GM21367 (cell line): ENCODE measurements at regions not wholly inside any gene's neighbourhood (a gene's known extent, or its start where the extent isn't known, plus 50 kb on each side); places are given as distances from the start of the nearest gene placed in this dataset.
"Not testable (repeated sequence)": the region's sequence is repeated elsewhere in the genome, so short reads cannot be mapped to it uniquely, and the experiment has no call there.

Source experiments
- ATAC-seq: cut with Tn5 transposase; IDR thresholded peaks from one replicate; pipeline ENCODE4 v1.9.1; 2021; ENCODE audit not compliant: unreplicated experiment

DNA sequence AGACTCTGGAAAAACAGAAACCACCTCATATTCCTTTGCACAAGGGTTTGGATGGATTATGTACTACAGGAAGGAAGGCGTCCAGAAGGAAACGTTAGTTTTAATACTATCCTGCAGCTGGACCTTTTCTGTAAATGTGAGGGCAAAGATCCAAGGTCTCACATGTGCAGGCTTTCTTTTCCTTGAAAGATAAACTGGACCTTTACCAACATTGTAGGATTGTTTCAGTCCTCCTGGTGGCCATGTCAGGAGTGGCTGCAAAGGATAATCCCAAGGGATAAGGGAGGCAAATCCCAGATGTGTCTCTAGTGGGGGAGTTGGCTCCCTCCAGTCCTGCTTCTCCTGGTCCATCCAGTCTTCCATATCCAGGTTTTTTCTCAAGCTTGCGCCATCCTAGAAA, 397.5 kb downstream of the HTR1A start:
- ATAC-seq = no peak

DNA sequence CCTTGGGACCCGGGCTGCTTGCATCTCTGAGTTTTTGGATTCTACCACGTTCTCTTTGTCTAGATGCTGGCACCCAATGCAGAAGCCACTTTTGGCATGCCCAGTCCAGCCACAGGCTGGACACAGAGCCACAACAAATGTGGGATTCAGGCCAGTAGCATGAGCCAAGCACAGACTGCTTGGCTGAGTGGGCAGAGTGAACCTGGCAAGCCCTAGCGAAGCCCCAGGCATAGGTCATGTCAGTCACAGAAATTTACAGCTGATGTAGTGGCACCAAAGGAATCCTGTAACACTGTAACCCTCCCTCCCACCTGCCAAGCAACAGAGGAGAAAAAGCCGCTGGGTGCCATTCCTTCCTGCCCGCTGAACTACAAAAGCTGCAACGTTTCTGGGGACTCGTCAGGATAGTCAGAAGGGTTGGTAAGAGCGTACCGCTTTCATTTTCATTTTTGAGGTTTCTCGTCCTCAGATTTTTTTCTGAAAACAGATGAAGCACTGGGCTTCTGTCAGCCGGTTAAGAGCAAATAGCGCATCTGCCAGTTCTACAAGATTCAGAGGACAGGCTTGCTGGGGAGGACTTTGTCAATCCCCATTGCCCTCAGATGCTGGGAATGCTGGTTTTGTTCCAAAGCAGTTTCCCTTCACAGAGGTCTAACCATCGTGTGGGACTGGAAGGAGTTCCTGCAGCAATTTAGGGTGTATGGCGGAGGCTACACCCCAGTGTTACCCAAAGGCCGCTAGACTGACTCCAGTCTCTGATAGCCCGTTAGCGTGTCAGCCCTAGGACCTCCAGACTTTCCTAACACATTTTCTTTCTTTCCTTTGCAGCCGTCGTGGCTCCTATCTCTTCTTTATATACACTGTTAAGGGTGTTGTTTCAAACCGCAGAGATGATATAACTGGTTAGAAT, 399.0 kb downstream of the HTR1A start:
- ATAC-seq = no peak

DNA sequence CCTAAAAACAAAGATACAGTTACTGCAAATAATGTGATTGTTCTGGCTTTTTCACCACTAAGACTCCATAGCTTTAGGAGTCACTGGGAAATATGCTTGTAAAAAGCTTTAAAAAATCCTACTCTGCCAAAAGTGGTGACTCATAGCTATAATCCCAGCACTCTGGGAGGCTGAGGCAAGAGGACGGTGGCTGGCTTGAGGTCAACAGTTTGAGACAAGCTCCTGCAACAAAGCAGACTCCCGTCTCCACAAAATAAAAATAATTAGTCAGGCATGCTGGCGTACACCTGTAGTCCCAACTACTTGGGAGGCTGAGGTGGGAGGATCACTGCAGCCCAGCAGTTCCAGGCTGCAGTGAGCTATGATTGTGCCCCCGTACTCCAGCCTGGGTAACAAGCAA, 406.4 kb downstream of the HTR1A start:
- ATAC-seq = no peak

DNA sequence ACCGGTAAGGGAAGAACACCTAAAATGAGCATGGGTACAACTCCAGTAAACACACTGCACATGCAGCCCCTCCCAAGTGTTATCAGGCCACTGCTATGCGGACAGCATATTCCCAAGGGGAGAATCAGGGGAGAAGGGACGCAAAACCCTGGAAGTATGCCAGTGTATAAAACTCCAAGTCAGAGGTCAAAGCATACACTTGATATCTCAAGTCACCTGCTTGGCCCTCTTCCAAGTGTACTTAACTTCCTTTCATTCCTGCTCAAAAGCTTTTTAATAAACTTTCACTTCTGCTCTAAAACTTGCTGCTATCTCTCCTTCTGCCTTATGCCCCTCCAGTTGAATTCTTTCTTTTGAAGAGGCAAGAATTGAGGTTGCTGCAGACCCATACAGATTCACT, 408.1 kb downstream of the HTR1A start:
- no peak for ATAC-seq

DNA sequence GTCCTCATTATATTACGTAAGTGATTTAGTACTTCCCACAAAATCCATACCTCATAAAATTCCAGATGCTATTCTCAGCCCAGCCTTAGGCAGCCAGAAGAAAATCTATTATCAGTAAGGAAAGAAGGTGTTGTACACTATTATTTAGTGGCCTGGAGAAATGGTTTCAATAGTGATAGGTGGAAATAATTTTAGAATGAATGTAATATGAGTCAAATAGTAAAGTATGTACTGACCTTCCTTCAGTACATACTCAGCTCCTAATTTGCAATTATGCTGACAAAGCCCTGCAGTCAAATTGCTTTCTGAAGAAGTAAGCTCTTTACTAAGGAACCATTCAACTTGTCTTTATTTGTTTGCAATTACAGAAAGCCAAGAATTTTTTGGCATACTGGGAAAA, 409.2 kb downstream of the HTR1A start:
- no peak for ATAC-seq

DNA sequence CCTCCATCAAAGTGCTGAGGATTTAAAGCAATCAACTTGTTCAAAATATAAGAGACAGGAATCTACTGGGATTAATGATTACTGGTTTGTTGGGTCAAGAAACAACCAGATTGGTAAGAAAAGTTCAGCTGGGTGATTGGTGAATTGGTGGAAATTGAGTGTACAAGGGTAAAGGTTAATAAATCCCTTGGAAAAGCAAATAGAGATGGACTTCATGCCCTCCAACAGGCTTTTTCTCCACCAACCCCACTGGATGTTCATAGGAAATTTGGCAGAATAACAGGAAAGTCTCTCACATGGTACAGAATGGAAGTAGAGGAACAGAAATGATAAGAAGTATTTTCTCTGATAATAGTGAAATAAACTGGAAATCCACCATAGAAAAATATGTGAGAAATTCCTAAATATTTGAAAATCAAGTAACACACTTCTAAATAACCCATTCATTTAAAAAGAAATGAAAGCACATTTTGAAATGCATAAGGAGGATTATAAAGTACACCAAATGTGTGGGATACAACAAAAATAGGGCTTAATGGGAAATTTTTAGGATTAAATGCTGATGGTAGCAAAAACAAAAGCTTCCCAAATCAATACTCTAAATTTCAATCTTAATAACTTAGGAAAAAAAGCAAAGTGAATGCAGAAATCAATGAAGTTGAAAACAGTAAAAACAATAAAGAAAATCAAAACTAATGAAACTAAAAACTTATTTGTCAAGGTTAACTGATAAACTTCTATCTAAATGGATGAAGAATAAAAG, 426.2 kb downstream of the HTR1A start:
- no peak for ATAC-seq

DNA sequence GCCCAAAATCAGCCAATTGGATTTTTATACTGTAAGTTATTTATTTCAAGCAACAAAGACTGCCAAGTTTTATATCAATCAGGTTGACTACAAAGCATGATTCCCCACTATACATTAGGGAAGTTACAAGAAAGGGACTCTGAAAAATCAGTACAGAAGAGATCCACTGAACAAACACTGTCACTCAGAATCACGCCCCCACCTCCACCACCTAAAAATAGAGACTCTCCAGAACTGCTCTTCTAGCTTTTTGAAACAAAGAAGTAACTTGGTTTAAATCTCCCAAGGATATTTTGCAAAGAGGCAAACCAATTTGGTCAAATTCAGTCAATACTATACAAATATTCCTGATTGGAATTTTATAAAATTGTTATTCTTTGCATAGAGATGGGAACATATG, 438.0 kb downstream of the HTR1A start:
- ATAC-seq = no peak

DNA sequence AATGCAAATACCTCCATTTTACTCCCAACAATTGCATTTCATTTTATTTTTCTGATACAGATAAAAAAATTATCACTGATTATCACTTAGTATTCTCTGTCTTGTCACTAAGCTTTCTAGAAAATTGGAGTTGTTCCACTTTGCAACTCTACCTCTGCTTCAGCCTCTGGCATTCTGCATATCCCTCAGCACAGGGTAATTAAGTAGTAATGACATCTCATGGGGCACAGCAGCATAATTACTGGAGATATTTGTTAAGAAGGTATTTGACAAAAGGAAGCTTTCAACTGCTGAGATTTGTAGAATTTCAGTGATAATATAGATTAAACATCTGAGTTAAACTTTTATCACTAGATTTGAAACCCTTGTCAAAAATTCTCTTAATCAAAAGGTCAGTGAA, 446.2 kb downstream of the HTR1A start:
- no peak for ATAC-seq

DNA sequence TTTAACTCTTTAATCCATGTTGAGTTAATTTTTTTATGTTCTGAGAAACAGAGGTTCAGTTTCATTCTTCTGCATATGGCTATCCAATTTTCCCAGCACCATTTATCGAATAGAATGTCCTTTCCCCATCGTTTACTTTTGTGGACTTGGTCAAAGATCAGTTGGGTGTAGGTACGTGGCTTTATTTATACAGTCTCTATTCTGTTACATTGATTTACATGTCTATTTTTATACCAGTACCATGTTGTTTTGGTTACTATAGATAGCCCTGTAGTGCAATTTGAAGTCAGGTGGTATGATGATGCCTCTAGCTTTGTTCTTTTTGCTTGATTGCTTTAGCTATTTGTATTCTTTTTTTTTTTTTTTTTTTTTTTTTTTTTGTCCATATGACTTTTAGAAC, 462.0 kb downstream of the HTR1A start:
- ATAC-seq = no peak

DNA sequence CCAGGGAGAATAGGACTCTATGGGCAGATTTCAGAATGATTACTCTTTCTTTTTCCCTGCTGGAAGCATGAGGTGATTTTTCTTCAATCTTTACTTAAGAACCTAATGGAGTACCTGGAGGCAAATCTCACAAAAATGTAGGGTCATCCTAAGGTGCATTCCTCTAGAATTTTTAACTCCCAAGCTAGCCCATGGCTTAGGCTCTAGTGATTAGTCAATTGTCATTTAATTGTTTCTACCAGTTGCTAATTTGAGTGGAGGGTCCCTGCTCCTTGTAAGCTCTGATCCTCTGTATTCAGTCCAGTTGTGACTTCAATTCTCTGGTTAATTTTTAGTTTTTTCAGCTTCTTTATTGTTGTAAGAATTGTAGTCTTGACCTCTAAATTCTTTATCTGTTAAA, 467.0 kb downstream of the HTR1A start:
- ATAC-seq = no peak

DNA sequence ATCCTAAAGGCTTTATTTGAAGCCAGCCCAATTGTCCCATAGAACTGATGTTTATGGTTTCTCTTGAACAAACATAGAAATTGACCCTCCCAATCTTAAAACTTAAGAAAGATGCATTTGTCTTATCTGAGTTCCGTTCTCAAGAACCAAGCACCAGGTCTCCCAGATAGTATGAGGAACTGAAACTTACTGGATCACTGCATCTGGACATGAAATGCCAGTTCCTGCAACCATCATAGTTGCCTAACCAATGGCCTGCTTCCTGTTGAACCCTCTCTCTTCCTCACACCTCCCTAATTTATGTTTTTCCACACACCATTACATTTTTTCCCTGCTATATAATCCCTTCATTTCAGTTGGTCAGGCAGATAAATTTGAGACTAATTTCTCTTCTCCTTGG, 478.9 kb downstream of the HTR1A start:
- ATAC-seq = no peak

DNA sequence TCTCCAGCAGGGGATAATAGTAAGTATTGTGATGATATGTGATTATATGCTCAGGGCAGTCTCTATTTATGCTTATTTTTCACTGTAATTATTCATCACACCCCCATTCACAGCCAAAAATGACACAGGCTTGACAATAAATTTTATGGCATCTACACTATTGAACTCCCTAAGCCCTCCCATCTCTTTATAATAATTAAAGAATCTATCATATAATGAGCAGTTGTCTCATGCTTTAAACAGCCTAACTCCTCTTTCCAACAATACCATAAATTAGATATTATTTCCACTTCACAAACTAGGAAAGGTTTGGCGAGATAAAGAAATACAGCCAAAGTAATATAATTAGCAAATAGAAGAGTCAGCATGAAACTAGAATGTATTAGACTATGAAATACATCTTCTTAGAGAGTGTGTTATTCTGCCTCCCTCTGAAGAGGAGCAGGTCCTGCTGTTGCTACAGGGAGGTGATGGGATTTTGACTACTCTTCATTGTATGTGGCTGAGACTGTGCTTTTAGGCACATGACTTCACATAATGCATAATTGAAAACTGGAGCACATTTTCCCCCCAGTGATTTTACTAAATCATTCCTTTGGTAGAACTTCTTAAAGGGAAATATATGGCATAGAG, 488.8 kb downstream of the HTR1A start:
- ATAC-seq = no peak

DNA sequence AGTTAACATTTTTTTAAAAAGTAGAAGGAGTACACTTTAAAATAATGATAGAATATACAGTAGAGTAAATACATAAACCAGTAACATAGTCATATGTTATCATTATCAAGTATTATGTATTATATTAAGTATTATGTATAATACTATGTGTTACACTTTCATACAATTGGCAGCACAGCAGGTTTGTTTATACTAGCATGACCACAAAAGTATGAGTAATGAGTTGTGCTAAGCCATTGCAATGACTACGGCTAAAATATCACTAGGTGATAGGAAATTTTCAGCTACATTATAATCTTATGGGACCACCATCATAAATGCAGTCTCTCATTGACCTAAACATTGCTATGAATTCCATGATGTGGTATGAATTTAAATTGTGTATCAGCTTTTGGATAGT, 506.0 kb downstream of the HTR1A start:
- no peak for ATAC-seq

DNA sequence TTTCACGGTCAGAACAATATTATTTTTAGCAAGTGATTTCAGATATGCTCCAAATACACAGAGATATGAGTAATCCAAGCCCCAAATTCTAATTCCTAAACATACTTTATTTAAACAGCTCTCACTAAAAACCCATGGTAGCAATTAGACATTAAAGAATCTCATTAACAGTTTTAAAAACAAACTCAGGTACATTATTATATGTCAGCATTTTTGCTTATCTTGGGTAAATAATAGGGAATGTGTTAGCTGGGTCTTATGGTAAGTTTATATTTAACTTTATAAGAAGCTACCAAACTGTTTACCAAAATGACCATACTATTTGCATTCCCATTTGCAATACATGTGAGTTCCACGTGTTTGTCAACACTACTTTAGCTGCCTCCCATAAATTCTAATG, 511.1 kb downstream of the HTR1A start:
- no peak for ATAC-seq

DNA sequence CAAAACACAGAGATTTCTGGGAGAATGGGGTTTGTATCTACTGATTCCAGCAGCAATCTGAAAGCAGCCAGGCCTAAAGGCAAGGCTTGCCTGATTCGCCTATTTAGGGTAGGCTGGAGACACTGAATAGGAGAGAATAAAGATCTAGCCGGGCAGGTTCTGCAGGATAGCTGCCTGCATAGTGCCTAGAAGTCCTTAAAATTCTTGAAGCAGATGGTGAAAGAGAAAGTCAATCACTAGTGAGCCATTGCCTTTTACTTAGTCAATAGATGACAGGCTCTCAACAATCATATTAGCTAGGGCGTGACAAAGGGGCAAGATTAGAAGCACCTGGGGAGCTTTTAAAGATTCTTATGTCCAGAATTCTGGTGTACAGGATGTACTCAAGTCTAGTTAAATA, 522.7 kb downstream of the HTR1A start:
- no peak for ATAC-seq

DNA sequence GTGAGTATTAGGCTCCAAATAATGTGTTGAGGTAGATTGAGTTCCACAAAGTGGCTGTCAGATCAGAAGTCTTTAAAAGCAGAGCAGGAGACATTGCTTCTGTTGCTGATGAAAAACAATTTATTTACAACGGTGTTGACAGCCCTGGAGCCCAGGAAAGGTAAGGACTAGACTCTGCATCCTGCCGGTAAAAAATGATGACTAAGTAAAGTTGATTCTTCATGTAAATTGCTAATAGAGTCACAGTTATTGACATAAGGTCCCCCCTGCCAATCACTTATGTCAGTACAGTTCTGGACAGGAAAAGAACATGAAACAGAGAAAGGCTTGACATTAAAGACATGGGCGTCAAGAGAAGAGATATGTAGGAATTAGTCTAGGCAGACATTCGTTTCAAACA, 552.5 kb downstream of the HTR1A start:
- no peak for ATAC-seq

DNA sequence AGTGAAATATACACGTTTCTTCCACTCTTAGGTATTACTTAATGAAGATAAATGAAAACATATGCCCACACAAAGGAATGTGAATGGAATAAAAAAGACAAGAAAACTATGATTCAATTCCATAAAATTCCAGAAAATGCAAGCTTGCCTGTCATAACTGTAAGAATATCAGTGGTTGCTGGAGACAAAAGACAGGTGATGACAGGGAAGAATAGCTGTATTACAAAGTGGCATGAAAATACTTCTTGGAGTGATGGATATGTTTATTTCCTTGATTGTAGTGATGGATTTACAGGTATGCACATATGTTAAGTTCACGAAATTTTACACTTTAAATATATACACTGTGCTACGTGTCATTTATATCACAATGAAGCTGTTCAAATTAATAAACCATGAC, 553.3 kb downstream of the HTR1A start:
- ATAC-seq = no peak

DNA sequence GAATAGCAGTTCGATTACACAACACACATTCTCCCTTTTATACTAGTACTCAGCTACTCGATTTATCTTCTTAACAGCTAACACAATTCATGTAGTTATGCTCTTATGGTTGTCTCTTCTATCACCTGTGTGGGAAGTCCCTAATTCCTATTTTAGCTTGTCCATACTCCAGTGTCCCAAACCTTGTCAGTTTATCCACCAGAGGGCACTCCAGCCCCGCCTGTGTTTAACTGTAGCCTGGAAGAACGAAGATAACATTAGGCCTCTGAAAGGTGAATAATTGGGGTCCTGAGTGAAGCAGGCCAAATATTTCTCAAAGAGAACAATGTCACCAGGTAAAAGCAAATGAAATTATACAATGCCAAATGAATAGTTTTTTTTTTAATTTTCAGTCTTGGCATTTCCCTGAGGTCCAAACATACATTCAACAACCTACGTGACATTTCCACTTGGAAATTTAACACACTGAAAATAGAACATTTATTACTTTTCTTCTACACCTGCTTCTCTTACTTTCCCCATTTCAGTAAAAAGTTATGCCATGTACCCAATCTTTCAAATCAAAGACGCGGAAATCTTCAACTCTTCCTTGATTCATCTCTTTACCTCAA, 560.7 kb downstream of the HTR1A start:
- ATAC-seq = peak; percentile 93

DNA sequence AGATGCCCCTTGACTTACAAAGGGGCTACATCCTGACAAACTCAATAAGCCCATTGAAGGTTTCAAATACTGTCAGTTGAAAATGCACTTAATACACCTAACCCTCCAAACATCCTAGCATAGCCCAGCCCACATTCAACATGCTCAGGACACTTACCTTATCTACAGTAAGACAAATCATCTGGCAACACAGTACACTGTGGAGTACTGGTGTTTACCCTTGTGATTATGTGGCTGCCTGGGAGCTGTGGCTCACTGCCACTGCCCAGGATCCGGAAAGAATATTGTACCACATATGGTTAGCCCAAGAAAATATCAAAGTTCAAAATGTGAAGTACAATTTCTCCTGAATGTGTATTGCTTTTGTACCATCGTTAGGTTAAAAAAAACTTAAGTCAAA, 562.2 kb downstream of the HTR1A start:
- no peak for ATAC-seq

DNA sequence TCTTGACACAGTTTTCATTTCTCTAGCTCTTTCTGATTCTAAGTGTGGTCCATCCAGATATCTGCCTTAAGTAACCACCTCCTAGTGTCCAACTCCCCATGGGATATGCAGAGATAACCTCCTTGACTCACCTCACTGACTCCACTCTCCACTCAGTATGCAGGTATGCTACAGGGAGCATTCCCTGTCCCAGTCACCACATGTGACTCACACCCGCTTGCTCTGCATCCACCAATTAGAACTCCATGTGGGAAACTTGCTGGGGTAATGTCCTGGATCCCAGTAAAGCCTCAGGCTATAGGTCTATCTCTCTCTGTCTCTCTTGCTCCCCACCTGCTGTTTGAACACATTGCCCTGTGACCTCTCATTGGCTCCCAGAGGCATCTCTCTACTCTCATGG, 563.9 kb downstream of the HTR1A start:
- ATAC-seq = no peak

DNA sequence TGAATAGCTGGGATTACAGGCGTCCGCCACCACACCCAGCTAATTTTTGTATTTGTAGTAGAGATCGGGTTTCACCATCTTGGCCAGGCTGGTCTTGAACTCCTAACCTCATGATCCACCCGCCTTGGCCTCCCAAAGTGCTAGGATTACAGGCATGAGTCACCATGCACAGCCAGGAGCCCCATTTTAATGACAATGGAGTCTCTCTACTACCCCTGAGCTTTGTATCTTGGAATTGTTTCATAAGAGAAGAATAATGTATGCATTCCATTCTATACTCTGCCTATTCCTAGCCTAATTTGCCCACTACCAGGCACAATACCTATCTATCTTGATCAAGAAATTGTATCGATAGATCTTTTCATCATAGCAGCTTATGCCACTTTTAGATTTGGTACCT, 574.1 kb downstream of the HTR1A start:
- not testable (repeated sequence) for ATAC-seq

DNA sequence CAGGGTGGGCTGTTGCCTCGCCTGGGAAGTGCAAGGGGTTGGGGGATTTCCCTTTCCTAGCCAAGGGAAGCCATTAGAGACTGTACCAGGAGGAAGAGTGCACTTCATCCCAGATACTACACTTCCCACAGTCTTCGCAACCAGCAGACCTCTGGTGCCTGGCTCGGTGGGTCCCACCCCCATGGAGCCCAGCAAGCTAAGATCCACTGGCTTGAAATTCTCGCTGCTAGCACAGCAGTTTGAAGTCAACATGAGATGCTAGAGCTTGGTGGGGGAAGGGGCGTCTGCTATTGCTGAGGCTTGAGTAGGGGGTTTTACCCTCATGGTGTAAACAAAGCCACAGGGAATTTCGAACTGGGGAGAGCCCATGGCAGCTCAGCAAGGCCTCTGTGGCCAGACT, 586.4 kb downstream of the HTR1A start:
- ATAC-seq = no peak
